ENCODE measurements at regions not wholly inside any gene's neighbourhood (a gene's known extent, or its start where the extent isn't known, plus 50 kb on each side); places are given as distances from the start of the nearest gene placed in this dataset.

- no peak overlapping the region for H3K4me3 ChIP-seq (ENCODE audit: insufficient read depth, low read depth, low read length)
- DNase-seq: no peak
- H3K36me3 ChIP-seq (replicated peaks; ENCODE audit: control insufficient read depth, insufficient read depth, low read length): no peaks in the 10 kb centered on the region
- no peaks in the 10 kb centered on the region for H3K27me3 ChIP-seq (ENCODE audit: control insufficient read depth, insufficient read depth, low read length)
Observed at GRCh38 chr12:88781909-88782308, 201.6 kb upstream of the KITLG start.

GRCh38 chr12:88778064-88778463 is 197.8 kb upstream of the KITLG start:
- no peak for DNase-seq
- Histone ChIP-seq H3K27me3 (ENCODE audit: control insufficient read depth, insufficient read depth, low read length) (no peaks in the 10 kb centered on the region), H3K36me3 (replicated peaks; ENCODE audit: control insufficient read depth, insufficient read depth, low read length) (no peaks in the 10 kb centered on the region), H3K4me3 (ENCODE audit: insufficient read depth, low read depth, low read length) (no peak overlapping the region)

GRCh38 chr12:88775742-88776151 is 195.5 kb upstream of the KITLG start:
- Histone ChIP-seq H3K36me3 (replicated peaks; ENCODE audit: control insufficient read depth, insufficient read depth, low read length) (no peaks in the 10 kb centered on the region), H3K27me3 (ENCODE audit: control insufficient read depth, insufficient read depth, low read length) (no peaks in the 10 kb centered on the region), H3K4me3 (ENCODE audit: insufficient read depth, low read depth, low read length) (no peak overlapping the region)
- no peak for DNase-seq

- Histone ChIP-seq H3K36me3 (replicated peaks; ENCODE audit: control insufficient read depth, insufficient read depth, low read length) (no peaks in the 10 kb centered on the region), H3K27me3 (ENCODE audit: control insufficient read depth, insufficient read depth, low read length) (no peaks in the 10 kb centered on the region), H3K4me3 (ENCODE audit: insufficient read depth, low read depth, low read length) (no peak overlapping the region)
- no peak for DNase-seq
Observed at GRCh38 chr12:88767699-88768098, 187.4 kb upstream of the KITLG start.

- Histone ChIP-seq H3K4me3 (ENCODE audit: insufficient read depth, low read depth, low read length) (no peak overlapping the region), H3K36me3 (replicated peaks; ENCODE audit: control insufficient read depth, insufficient read depth, low read length) (no peaks in the 10 kb centered on the region), H3K27me3 (ENCODE audit: control insufficient read depth, insufficient read depth, low read length) (no peaks in the 10 kb centered on the region)
- no peak for DNase-seq
Observed at GRCh38 chr12:88764781-88765480, 184.7 kb upstream of the KITLG start.

- no peaks in the 10 kb centered on the region for H3K36me3 ChIP-seq (replicated peaks; ENCODE audit: control insufficient read depth, insufficient read depth, low read length)
Observed at GRCh38 chr12:88763536-88764100, 183.3 kb upstream of the KITLG start.

GRCh38 chr12:88758176-88758575 is 177.9 kb upstream of the KITLG start:
- Histone ChIP-seq H3K36me3 (replicated peaks; ENCODE audit: control insufficient read depth, insufficient read depth, low read length) (no peaks in the 10 kb centered on the region), H3K4me3 (ENCODE audit: insufficient read depth, low read depth, low read length) (no peak overlapping the region), H3K27me3 (ENCODE audit: control insufficient read depth, insufficient read depth, low read length) (no peaks in the 10 kb centered on the region)
- no peak for DNase-seq

More at GRCh38 chr12:88763536-88764100, 183.3 kb upstream of the KITLG start:
- Histone ChIP-seq H3K27me3 (ENCODE audit: control insufficient read depth, insufficient read depth, low read length) (no peaks in the 10 kb centered on the region), H3K4me3 (ENCODE audit: insufficient read depth, low read depth, low read length) (no peak overlapping the region)
- no peak for DNase-seq

GRCh38 chr12:88756917-88757316 is 176.6 kb upstream of the KITLG start:
- Histone ChIP-seq H3K27me3 (ENCODE audit: control insufficient read depth, insufficient read depth, low read length) (no peaks in the 10 kb centered on the region), H3K36me3 (replicated peaks; ENCODE audit: control insufficient read depth, insufficient read depth, low read length) (no peaks in the 10 kb centered on the region), H3K4me3 (ENCODE audit: insufficient read depth, low read depth, low read length) (no peak overlapping the region)
- no peak for DNase-seq

GRCh38 chr12:88756153-88756552 is 175.9 kb upstream of the KITLG start:
- no peaks in the 10 kb centered on the region for H3K27me3 ChIP-seq (ENCODE audit: control insufficient read depth, insufficient read depth, low read length)
- no peak for DNase-seq
- H3K4me3 ChIP-seq (ENCODE audit: insufficient read depth, low read depth, low read length): no peak overlapping the region
- no peaks in the 10 kb centered on the region for H3K36me3 ChIP-seq (replicated peaks; ENCODE audit: control insufficient read depth, insufficient read depth, low read length)

GRCh38 chr12:88753707-88754106 is 173.4 kb upstream of the KITLG start:
- Histone ChIP-seq H3K36me3 (replicated peaks; ENCODE audit: control insufficient read depth, insufficient read depth, low read length) (no peaks in the 10 kb centered on the region), H3K27me3 (ENCODE audit: control insufficient read depth, insufficient read depth, low read length) (no peaks in the 10 kb centered on the region), H3K4me3 (ENCODE audit: insufficient read depth, low read depth, low read length) (no peak overlapping the region)
- DNase-seq: no peak

GRCh38 chr12:88753066-88753465 is 172.8 kb upstream of the KITLG start:
- Histone ChIP-seq H3K27me3 (ENCODE audit: control insufficient read depth, insufficient read depth, low read length) (no peaks in the 10 kb centered on the region), H3K36me3 (replicated peaks; ENCODE audit: control insufficient read depth, insufficient read depth, low read length) (no peaks in the 10 kb centered on the region), H3K4me3 (ENCODE audit: insufficient read depth, low read depth, low read length) (no peak overlapping the region)
- no peak for DNase-seq

GRCh38 chr12:88752183-88752582 is 171.9 kb upstream of the KITLG start:
- Histone ChIP-seq H3K27me3 (ENCODE audit: control insufficient read depth, insufficient read depth, low read length) (no peaks in the 10 kb centered on the region), H3K36me3 (replicated peaks; ENCODE audit: control insufficient read depth, insufficient read depth, low read length) (no peaks in the 10 kb centered on the region), H3K4me3 (ENCODE audit: insufficient read depth, low read depth, low read length) (no peak overlapping the region)
- DNase-seq: no peak

GRCh38 chr12:88750867-88751543 is 170.7 kb upstream of the KITLG start:
- H3K27me3 ChIP-seq (ENCODE audit: control insufficient read depth, insufficient read depth, low read length): no peaks in the 10 kb centered on the region
- no peak overlapping the region for H3K4me3 ChIP-seq (ENCODE audit: insufficient read depth, low read depth, low read length)
- DNase-seq: no peak
- no peaks in the 10 kb centered on the region for H3K36me3 ChIP-seq (replicated peaks; ENCODE audit: control insufficient read depth, insufficient read depth, low read length)

GRCh38 chr12:88746386-88746785 is 166.1 kb upstream of the KITLG start:
- no peak overlapping the region for H3K4me3 ChIP-seq (ENCODE audit: insufficient read depth, low read depth, low read length)
- H3K27me3 ChIP-seq (ENCODE audit: control insufficient read depth, insufficient read depth, low read length): no peaks in the 10 kb centered on the region; the same call in 1 of the 2 replicates
- DNase-seq: no peak
- H3K36me3 ChIP-seq (replicated peaks; ENCODE audit: control insufficient read depth, insufficient read depth, low read length): no peaks in the 10 kb centered on the region
